ENCODE measurements at regions not wholly inside any gene's neighbourhood (a gene's known extent, or its start where the extent isn't known, plus 50 kb on each side); places are given as distances from the start of the nearest gene placed in this dataset.
"Not testable (repeated sequence)": the region's sequence is repeated elsewhere in the genome, so short reads cannot be mapped to it uniquely, and the experiment has no call there.

DNA sequence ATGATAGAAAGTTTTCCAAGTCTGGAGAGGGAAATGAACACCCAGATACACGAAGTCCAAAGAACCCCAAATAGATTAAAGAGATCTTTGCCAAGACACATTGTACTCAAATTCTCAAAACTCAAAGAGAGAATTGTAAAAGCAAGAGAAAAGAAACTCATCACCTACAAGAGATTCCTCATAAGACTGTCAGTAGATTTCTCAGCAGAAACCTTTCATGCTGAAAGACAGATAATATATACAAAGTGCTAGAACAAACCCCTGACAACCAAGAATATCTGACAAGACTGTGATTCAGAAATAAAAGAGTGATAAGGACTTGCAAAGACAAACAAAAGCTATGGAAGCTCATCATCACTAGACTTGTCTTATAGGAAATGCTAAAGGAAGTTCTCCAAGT lies 326.7 kb upstream of the ZNF608 start:
- FAIRE-seq (no peak), DNase-seq (ENCODE audit: low spot score) (no peak)

DNA sequence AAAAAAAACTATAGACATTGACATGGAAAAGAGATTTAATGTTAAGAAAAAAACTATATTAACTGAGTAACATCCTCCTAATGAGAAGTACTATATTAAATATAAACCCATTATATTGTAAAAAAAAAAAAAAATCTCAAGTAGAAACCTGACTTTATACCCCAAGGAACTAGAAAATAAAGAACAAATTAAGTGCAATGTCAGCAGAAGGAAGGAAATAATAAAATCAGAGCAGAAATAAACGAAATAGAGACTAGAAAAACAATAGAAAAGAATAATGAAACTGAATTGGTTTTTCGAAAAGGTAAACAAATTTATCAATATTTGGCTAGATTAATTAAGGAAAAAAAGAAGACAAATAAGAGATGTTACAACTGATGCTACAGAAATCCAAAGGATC lies 329.1 kb upstream of the ZNF608 start:
- DNase-seq (ENCODE audit: low spot score), result no peak
- no peak for FAIRE-seq

DNA sequence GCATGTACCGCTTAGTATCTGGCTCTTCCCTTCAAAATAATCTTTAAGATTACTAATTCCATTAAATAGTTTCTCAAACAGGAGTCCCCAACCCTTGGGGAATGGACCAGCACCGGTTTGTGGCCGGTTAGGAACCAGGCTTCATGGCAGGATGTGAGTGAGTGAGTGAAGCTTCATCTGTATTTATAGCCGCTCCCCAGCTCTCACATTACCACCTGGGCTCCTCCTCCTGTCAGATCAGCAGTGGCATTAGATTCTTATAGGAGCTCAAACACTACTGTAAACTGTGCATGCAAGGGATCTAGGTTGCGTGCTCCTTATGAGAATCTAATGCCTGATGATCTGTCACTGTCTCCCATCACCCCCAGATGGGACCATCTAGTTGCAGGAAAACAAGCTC lies 332.6 kb upstream of the ZNF608 start:
- not testable (repeated sequence) for DNase-seq (ENCODE audit: low spot score); FAIRE-seq

DNA sequence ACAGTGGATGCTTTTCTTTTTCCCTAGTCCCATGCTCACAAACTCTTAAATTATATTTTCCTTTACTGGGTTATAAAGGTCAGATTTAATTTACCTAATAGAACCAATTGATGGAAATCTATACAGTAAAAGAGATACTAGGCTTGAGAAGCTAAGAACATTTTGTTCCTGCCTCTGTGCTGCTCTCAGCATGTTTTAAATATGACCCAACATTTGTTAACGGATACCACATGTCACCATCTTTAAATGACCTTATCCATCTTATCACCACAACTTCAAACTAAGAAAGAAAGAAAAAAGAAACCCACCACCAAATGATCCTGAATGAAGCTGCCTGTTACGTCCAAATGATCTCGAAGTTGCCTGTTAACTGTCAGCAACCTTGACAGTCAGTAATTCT lies 334.7 kb upstream of the ZNF608 start:
- DNase-seq (ENCODE audit: low spot score) (no peak), FAIRE-seq (no peak)

DNA sequence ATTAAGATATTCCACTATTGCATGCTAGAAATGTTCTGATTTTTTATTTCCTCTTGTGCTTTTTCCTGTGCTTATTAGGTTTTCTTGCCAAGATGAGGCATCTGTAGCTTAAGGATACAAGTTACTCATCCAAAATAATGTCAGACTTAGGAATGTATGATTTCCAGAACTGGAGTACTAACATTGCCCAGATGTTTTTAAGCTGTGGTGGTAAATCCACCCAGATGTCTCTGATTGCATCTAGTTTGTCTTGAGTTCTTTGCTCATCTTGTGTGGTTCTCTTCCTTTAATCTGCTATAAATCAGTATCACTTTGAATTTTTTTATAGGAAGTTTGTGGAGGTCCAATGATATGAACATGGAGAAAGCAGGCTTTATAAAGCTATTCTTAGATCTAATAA lies 337.5 kb upstream of the ZNF608 start:
- DNase-seq (ENCODE audit: low spot score) (no peak), FAIRE-seq (no peak)

DNA sequence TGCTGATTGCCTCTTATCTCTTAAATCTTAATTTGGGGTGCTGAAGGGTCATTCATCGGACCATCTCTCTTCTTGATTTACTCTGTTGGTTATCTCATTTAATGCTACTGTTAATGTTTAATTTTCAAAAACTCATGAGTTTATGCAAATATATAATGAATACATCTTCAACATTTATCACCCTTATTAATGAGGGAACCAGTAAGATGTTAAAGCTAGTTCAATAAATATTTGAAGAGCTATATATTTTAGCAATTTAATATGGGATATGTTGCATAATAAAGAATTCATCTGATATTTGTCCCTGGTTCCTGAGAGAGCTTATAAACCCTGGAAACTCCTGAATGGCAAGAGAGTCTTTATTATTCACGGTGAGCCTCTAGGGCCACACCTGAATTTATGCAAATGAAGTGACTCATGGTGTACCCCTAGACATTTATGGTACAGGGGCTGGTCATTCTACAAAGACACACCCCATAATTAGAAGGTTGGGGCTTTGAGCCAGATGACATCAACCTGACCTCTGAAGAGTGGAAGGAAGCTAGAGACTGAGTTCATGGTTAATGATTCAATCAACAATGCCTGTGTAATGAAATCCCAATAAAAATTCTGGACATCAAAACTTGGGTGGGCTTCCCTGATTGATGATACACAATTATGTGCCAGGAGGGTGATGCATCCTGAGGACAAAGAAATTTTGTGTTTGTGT lies 339.5 kb upstream of the ZNF608 start:
- no peak for DNase-seq (ENCODE audit: low spot score)
- FAIRE-seq, result no peak

DNA sequence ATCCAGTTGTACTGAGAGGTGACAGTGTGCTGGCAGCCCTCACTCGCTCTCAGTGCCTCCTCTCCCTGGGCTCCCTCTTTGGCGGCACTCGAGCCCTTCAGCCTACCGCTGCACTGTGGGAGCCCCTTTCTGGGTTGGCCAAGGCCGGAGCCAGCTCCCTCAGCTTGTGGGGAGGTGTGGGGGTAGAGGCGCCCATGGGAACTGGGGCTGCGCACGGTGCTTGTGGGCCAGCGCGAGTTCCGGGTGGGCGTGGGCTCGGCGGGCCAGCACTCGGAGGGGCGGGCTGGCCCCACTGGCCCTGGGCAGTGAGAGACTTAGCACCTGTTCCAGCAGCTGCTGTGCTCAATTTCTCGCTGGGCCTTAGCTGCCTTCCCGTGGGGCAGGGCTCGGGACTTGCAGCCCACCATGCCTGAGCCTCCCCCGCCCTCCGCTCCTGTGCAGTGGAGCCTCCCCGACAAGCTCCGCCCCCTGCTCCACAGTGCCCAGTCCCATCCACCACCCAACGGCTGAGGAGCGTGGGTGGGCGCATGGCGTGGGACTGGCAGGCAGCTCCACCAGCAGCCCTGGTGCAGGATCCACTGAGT lies 342.2 kb upstream of the ZNF608 start:
- no peak for DNase-seq (ENCODE audit: low spot score)
- FAIRE-seq, result no peak

DNA sequence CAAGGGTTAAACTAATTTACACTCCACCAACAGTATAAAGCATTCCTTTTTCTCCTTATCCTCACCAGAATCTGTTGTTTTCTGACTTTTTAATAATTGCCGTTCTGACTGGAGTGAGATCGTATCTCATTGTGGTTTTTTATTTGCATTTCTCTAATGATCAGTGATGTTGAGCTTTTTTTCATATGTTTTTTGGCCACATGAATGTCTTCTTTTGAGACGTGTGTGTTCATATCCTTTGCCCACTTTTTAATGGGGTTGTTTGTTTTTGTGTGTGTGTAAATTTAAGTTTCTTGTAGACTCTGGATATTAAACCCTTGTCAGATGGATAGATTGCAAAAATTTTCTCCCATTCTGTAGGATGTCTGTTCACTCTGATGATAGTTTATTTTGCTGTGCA lies 345.7 kb upstream of the ZNF608 start:
- not testable (repeated sequence) for DNase-seq (ENCODE audit: low spot score); FAIRE-seq

DNA sequence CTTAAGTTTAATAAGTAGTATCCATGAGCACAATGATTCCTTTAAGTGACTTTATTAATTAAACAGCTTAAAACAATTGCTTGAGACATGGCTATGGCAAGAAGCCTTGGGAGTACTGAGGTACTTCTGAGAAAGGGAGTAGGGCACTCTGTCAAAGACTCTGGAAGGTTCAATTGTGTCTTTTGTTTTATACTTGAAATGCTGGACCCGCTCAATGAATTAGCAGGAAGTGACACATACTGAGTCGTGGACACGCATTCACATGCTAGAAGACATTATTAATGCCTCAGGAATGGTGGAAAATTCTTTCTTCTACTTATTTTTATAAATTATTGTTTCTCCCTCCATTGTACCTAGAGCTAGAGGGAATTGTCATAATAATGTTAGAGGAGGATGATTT lies 347.3 kb upstream of the ZNF608 start:
- FAIRE-seq, result peak; percentile 80
- DNase-seq (ENCODE audit: low spot score), result peak; percentile 77

DNA sequence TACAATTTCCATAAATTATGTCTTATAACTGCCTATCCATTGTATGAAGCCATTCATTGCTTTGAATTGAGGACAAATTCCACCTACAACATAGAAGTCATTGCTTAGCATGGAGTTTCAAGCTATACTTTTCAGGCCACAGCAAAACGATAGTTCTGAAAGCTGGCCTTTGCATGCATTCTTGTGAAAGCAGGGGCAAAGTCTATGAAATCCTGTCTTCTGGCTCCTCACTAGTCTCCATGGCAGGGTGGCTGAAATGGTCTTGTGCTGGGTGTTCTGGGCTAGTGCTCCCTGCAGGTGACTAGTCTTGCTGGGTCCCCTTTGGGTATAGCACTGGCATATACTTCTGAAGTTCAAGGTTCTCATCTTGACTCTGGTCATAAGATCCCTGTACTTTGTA lies 353.9 kb upstream of the ZNF608 start:
- DNase-seq (ENCODE audit: low spot score) (no peak), FAIRE-seq (no peak)

DNA sequence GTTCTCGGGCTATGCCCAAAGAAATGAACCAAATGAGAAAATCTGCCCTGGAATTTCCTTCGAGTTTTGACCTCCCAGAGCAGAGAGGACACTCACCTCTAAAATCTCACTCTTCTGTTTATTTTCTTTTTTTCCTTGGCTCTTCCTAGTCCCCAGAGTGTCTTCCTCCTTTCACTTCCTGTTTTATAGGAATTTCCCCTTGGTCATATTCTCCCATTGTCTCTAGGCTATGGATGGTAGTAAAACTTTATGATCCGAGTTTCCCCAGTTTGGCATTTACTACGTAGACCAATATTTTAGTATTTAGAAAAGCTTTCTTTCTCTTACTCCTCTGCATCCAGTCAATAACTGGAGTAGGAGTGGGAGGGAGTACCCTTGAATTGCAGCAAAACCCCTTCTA lies 354.5 kb upstream of the ZNF608 start:
- FAIRE-seq (no peak), DNase-seq (ENCODE audit: low spot score) (no peak)

DNA sequence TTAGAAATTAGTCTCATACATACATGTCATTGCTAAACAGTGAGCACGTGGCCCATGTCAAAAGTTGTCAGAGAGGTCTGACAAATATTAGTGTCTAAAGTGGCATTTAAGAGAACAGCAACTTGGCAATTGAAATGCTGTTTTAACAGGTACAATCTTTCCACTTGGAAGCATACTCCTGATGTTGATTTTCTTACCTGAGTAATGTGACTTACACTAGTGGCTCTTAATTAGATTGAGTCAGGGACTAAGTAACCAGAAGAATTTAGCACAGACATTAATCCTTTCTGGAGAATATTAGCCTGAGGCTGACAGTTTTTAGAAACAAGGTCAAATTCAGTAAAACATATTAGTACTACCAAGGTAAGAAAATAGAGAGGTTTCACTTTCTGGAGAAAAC lies 357.0 kb upstream of the ZNF608 start:
- FAIRE-seq (no peak), DNase-seq (ENCODE audit: low spot score) (no peak)

DNA sequence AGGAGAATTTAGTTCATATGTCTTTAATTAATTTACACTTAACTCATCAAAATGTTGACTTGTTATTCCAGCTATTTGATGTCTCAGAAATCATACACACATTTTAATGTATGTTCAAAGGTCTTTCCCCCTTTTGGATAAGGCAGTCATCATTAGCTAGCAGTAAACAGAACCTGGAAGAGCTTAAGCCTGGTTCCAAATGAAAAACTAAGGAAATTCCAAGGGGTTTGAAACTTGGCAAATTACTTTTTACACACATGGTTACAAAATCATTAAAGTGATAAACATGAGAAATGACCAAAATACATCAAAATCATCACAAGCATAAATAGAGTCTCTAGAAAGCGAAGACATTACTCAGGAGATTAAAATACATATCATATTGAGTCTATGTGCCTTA lies 359.8 kb upstream of the ZNF608 start:
- DNase-seq (ENCODE audit: low spot score) (no peak), FAIRE-seq (no peak)

DNA sequence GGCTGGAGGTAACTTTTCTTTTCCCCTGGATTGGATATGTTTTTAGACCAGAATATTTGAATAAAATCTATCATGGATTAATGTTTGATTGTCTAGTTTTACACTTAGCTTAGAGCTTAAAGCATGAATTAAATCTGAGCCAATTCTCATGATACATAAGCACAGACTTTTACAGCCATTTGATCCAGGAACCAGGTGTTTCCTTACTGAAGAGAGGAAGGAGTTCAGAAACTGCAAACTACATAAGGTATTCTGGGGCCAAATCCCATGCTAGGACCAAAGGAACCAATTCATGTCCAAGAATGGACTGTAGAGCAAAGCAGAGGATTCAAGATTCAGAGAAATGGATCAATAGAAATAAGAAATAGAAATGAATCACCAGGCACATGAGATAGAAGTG lies 360.4 kb upstream of the ZNF608 start:
- DNase-seq (ENCODE audit: low spot score), result no peak
- no peak for FAIRE-seq

DNA sequence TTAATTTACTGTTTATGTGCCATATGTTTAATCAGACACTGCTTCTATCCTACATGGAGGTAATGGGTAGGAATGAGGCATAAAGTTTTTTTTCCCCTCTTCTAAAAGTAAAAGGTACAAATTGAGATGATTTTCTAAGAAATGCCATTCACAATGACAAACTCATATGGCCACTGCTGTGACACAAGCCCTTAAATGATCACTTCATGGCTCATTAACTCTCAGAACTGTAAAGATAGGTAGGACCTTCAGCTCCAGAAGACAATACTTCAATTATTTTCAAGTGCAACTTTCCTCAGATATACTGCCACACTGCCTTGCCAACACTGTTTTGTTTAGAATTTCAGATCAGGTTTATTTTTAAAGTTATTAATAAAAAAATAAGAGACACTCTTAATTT lies 362.9 kb upstream of the ZNF608 start:
- peak; percentile 89 for FAIRE-seq
- DNase-seq (ENCODE audit: low spot score), result peak; percentile 53

DNA sequence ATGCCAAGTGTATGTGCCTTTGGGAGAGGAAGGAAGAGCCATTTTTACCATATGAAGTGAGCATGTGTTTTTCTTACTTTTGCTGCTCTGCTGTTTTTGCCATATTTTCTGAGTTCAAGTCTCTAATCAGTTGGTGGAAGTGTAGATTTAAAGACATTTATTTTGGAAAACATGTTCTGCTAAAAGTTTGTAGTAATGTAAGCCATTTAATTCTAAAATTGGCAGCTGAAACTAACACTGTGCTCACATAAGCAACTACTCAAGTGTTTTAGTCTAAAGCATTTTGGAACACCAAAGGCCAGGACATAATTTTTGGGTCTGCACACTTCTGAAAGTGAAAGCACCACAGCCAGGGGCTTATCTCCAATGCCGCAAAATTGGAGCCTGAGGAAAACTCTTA lies 363.4 kb upstream of the ZNF608 start:
- DNase-seq (ENCODE audit: low spot score) (no peak), FAIRE-seq (no peak)

DNA sequence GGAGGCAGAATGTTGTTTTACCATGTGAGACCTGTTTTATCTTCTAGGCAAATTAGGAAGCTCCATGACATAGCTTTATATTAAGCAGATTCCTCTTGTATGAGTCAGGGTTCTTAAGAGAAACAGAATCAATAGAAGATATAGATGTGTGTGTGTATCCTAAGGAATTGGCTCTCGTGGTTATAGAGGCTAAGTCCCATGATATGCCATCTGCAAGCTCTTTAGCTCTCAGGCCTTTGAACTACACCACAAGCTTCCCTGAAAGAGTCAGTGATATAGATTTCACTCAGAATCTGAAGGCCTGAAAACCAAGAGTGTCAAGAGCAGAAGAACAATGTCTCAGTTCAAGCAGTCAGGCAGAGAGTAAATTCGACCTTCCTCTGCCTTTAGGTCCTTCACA lies 365.8 kb upstream of the ZNF608 start:
- DNase-seq (ENCODE audit: low spot score) (peak; percentile 55), FAIRE-seq (no peak)

DNA sequence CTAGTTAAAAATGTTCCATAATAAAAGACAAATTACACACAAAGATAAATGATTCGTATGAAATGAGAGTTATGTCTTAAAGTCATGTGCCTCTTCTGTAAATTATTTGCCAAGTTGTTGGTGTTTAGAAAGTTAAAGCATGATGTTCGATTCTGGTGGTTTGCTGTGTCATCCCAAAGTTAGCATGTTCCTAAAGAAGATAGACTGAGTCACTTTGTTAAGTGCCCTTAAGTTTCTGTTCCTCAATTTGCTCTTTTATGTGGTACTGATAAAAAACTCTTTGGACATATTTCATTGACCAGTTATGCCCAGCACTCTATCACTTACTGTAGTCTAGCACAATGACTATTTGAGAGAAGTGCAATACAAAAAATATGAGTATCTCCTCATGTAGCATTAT lies 366.9 kb upstream of the ZNF608 start:
- peak; percentile 58 for DNase-seq (ENCODE audit: low spot score)
- FAIRE-seq, result peak; percentile 84

DNA sequence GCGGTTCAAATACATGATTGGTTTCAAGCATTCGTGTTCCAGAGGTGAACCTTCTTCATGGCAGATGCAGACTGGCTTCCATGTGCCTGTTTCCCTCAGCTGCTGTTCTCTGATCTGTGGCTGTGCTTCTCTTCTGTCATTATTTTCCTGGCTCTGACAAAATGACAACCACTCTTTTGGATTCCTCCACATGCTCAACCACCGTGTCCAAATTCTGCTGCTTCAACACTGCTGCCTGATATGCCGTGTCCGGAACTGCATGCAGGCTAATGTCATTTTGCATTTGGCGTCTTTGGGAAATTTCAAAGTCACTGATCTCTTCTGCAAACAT lies 368.7 kb upstream of the ZNF608 start:
- DNase-seq (ENCODE audit: low spot score) (peak; percentile 81), FAIRE-seq (peak; percentile 96)

DNA sequence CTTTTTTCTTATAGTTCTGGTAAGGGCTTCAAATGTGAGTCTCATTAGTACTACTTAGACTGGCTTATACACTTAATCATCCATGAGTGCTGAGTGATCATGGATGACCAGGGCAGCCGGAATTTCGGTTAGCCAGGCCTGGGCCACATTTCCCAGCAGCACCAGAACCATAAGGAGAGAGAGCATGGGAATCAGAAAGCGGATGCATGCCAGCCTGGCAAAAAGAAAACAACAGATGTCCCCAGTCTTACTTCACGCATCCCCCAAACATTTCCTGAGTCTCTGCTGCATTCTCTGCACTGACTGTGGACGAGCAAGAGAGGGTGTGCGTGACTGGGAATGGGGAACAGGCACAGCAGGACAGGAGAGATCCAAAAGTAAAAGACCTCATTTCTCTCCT lies 371.1 kb upstream of the ZNF608 start:
- no peak for FAIRE-seq
- no peak for DNase-seq (ENCODE audit: low spot score)

DNA sequence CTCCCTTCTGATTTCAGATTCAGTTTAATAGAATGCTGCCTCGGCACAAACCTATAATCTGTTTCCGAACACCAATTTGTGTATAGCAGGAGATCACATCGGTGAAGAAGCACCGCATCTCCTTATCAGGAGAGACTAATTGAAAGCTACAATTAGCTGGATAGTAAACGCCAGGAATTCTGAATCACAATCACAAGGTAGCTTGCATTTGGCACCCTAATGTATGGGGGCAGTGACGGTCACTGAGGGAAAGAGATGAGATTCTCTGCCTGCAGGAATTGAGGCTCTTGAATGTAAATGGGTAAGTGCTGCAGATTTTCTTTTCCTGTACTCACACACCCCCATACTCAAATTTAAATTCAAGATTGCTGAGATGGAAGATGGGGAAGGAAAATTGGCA lies 373.6 kb upstream of the ZNF608 start:
- DNase-seq (ENCODE audit: low spot score), result no peak
- FAIRE-seq, result no peak

DNA sequence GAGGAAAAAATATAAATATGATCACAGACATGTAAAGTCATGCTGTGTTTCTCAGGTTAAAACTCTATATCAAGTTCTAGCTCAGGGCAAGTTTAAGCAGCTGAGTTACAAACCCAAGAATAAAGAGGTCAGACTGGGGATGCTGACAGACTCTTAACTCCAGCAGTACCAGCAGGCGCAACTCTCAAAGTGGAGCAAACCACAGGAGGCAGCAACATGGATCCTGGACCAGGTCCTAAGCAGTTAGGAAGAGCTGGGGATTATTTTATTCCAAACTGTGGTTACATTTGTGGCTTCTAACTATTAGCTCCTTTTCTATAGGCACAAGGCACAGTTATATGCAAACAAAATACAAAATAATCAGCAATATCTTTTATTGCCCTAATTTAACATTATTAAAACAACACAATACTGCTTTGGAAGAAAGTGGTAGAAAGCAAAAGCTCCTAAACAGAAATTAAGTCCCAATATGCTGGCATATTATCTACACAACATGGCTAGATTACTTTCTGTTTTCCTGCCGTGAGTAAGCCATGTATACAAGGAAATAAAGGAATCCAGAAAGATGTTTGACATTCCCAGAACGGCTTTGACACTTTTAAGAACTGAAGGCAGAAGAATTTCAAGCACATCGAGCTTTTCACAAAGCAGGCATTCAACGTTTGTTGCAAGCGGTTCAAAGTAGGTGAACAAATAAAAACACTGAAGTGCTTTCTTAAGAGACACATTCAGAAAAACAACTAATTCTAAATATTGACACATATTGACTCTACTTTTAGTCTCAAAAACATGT lies 378.8 kb upstream of the ZNF608 start:
- FAIRE-seq, result no peak

DNA sequence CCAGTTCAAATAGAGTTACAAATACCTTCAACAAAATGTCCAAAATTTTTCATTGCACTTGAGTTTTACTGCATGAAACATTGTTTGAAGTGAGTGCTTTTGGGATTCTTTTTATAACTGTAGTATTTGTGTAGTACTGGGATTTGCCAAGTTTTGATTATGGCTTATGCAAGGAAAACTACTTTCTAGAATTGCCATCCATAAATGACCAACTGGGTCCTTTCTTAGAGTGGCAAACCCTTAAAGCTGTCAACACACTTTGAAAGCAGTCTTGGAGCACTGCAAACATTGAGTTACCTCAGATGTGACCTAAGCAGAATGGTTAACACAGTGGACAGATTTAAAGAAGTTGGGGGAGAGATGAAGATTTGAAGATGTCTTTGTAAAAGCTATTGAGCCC lies 379.6 kb upstream of the ZNF608 start:
- FAIRE-seq (no peak), DNase-seq (ENCODE audit: low spot score) (no peak)

More for the DNA sequence above, 378.8 kb upstream of the ZNF608 start:
- DNase-seq (ENCODE audit: low spot score), result no peak

Data from RCC 7860 (cell line).